NB4 (cell line): ENCODE measurements at regions not wholly inside any gene's neighbourhood (a gene's known extent, or its start where the extent isn't known, plus 50 kb on each side); places are given as distances from the start of the nearest gene placed in this dataset.

Experiments used
- MYC ChIP-seq: IDR thresholded peaks from 2 replicates; pipeline ENCODE4 v1.6.1; 2011; ENCODE audit warnings: low read depth, low read length
- POLR2A ChIP-seq: IDR thresholded peaks from 2 replicates; pipeline ENCODE4 v1.6.1; 2011; ENCODE audit warnings: mild to moderate bottlenecking; ENCODE audit not compliant: insufficient read length; ENCODE audit errors: extremely low read depth
- TF ChIP-seq, protein P1 (sequence below): IDR thresholded peaks from one replicate; pipeline ENCODE4 v1.5.1; 2012; ENCODE audit warnings: low read depth, low read length
- TF ChIP-seq, protein P2 (sequence below): IDR thresholded peaks from 2 replicates; pipeline ENCODE4 v1.6.1; 2011; ENCODE audit warnings: low read depth, low read length

DNA sequence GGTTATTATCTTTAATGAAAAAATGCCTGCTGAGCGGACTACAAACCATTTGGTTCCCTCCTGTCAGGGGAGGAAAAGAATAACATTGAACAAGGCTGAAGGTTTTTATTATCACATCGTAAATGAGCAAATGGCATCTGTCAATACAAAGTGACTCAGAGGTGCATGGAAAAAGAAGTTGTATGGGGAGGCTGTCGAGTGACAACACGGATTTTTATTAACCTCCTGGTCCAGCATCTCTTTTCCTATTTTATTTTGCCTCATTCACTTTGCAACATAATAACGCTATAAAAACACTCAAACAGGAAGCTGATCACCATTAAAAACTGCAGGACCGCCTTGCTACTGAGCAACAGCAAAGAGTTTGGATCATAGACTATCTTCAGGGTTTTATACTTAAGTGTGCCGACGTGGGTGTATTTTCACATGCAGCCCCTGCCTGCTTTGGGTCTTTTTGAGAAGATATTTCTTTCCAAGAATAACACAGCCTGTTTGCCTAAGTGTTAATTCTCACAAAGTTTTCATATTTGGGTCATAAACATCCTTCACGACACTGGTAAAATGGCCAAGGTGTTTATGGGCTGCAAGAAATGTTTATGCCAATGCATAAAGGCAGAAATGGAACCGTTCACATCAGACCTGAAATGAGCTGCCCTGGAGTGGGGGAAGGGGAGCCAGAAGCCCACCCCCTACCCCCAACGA lies 132.1 kb upstream of the SALL4 start:
- TF ChIP-seq, protein P1, sequence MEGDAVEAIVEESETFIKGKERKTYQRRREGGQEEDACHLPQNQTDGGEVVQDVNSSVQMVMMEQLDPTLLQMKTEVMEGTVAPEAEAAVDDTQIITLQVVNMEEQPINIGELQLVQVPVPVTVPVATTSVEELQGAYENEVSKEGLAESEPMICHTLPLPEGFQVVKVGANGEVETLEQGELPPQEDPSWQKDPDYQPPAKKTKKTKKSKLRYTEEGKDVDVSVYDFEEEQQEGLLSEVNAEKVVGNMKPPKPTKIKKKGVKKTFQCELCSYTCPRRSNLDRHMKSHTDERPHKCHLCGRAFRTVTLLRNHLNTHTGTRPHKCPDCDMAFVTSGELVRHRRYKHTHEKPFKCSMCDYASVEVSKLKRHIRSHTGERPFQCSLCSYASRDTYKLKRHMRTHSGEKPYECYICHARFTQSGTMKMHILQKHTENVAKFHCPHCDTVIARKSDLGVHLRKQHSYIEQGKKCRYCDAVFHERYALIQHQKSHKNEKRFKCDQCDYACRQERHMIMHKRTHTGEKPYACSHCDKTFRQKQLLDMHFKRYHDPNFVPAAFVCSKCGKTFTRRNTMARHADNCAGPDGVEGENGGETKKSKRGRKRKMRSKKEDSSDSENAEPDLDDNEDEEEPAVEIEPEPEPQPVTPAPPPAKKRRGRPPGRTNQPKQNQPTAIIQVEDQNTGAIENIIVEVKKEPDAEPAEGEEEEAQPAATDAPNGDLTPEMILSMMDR, result no peak
- no peak for TF ChIP-seq POLR2A
- no peak for TF ChIP-seq MYC
- TF ChIP-seq, protein P2, sequence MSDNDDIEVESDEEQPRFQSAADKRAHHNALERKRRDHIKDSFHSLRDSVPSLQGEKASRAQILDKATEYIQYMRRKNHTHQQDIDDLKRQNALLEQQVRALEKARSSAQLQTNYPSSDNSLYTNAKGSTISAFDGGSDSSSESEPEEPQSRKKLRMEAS, result no peak
